Cardiac fibroblast (primary cell): ENCODE measurements at regions not wholly inside any gene's neighbourhood (a gene's known extent, or its start where the extent isn't known, plus 50 kb on each side); places are given as distances from the start of the nearest gene placed in this dataset.

Experiments used
- DNase-seq, 2 donors: peaks; one replicate each; pipeline versions ENCODE4 v3.0.0 to v3.0.0-alpha.2; 2010; ENCODE audit warnings: low read depth in 2 of 2
- H3K4me3 ChIP-seq, 2 donors: replicated peaks in 1 of 2; 1 replicate in 1 of 2; 2 replicates in 1 of 2; pipeline ENCODE4 v1.5.1; 2011; ENCODE audit warnings: low read depth in 2 of 2, low read length in 2 of 2, mild to moderate bottlenecking in 2 of 2, moderate library complexity in 1 of 2
- CTCF ChIP-seq: IDR thresholded peaks from one replicate; pipeline ENCODE4 v1.5.1; 2011; ENCODE audit warnings: low read depth, mild to moderate bottlenecking, low read length, inconsistent platforms

GRCh38 chr1:96418969-96419368 is 302.6 kb upstream of the PTBP2 start:
- no peak overlapping the region for H3K4me3 ChIP-seq
- peak in 1 of 2 donors; percentile 5 for DNase-seq
- no peak for TF ChIP-seq CTCF

GRCh38 chr1:96424877-96425276 is 296.7 kb upstream of the PTBP2 start:
- no peak for TF ChIP-seq CTCF
- no peak overlapping the region for H3K4me3 ChIP-seq
- DNase-seq: peak; percentile 10 to 39

GRCh38 chr1:96425382-96426129 is 296.0 kb upstream of the PTBP2 start:
- no peak overlapping the region for H3K4me3 ChIP-seq
- TF ChIP-seq CTCF: no peak
- DNase-seq: no peak

- TF ChIP-seq CTCF: no peak
- H3K4me3 ChIP-seq: no peak overlapping the region
These were observed 294.0 kb upstream of the PTBP2 start for GRCh38 chr1:96427616-96428015.

DNA sequence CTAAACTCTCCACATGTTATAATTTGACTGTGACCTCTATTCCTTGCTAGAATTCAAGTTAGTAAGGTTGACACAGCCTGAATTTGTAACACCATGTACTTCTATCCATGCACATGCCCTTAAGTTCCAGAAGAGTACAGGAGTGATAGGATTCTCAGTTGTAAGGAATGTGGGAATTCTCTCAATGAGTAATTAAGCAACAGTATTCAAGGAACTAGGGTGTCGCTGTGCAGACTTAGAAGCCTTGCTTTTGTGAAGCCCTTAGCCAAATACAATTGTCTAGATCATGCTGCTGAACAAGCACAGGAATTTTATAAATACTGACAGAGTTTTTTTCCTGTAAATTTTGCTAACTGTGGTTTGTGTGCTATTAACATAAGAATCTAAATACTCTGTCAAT is 276.3 kb upstream of the PTBP2 start:
- H3K4me3 ChIP-seq: no peak overlapping the region
- no peak for TF ChIP-seq CTCF
- DNase-seq: peak in 1 of 2 donors; percentile 2

More at GRCh38 chr1:96427616-96428015, 294.0 kb upstream of the PTBP2 start:
- peak in 1 of 2 donors; percentile 7 for DNase-seq

DNA sequence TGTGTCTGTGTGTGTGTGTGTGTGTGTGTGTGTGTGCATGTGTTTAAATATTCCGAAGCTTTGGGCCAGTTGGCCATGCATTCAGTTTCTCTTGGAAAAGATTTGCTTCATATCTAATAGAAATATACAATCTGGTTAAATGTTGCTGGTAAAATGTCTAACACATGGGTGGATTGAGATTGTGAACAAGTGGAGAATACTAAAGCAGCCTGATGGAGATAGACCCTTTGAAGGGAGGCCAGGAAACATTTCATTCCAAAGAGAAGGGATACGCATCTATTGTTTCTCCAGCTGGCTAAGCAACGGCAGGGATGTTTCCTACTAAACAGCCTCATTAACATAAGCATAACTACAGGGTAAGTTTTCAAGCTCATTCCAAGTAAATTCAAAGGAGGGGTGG is 257.5 kb upstream of the PTBP2 start:
- H3K4me3 ChIP-seq: no peak overlapping the region
- TF ChIP-seq CTCF: no peak
- no peak for DNase-seq

DNA sequence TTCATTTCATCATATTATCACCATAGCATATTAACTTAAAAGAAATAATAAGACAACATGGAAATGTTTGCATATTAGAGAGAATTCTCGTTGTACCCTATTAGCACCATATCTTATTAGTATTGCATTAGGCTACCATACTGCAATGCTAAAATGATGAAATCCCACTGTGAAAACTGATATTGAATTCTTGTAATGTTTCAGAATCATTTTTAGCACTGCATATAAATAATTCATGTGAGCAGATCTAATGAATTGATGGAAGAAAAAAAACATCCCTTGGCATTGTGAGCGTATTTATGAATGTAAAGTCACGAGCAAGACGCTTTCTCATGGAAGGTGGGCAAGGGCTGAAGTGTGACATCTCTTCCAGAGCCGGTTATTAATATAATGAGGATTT is 257.1 kb upstream of the PTBP2 start:
- H3K4me3 ChIP-seq: no peak overlapping the region
- no peak for DNase-seq
- no peak for TF ChIP-seq CTCF
